ENCODE measurements at regions not wholly inside any gene's neighbourhood (a gene's known extent, or its start where the extent isn't known, plus 50 kb on each side); places are given as distances from the start of the nearest gene placed in this dataset.

- Mint-ChIP-seq H3K27ac (peak overlapping the region; percentile 0), H3K9me3 (no peaks in the 10 kb centered on the region), H3K36me3 (ENCODE audit: low read depth) (no peaks in the 10 kb centered on the region), H3K4me1 (peaks cover 38% of the 10 kb centered on the region), H3K4me3 (peak overlapping the region; percentile 21), H3K27me3 (no peaks in the 10 kb centered on the region)
- CTCF ChIA-PET, result no interaction called here
- no peak for DNase-seq
- POLR2A ChIA-PET, result no interaction called here
- TF ChIP-seq, protein P1, sequence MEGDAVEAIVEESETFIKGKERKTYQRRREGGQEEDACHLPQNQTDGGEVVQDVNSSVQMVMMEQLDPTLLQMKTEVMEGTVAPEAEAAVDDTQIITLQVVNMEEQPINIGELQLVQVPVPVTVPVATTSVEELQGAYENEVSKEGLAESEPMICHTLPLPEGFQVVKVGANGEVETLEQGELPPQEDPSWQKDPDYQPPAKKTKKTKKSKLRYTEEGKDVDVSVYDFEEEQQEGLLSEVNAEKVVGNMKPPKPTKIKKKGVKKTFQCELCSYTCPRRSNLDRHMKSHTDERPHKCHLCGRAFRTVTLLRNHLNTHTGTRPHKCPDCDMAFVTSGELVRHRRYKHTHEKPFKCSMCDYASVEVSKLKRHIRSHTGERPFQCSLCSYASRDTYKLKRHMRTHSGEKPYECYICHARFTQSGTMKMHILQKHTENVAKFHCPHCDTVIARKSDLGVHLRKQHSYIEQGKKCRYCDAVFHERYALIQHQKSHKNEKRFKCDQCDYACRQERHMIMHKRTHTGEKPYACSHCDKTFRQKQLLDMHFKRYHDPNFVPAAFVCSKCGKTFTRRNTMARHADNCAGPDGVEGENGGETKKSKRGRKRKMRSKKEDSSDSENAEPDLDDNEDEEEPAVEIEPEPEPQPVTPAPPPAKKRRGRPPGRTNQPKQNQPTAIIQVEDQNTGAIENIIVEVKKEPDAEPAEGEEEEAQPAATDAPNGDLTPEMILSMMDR (IDR thresholded peaks at IDR 0.05), result no peak
- intact Hi-C loops (cut with micrococcal nuclease), result no loop called here
- no peak for ATAC-seq (ENCODE audit: low read depth)
These were observed 418.4 kb downstream of the PDCD6IP start for GRCh38 chr3:34216711-34217335.

- intact Hi-C loops (cut with micrococcal nuclease), result no loop called here
- TF ChIP-seq, protein P1 (IDR thresholded peaks at IDR 0.05), result no peak
- no peaks in the 10 kb centered on the region for H3K27me3 Mint-ChIP-seq
- no peak overlapping the region for H3K4me3 Mint-ChIP-seq
- no peaks in the 10 kb centered on the region for H3K9me3 Mint-ChIP-seq
- CTCF ChIA-PET, result no interaction called here
- no peak overlapping the region for H3K27ac Mint-ChIP-seq
- no peaks in the 10 kb centered on the region for H3K36me3 Mint-ChIP-seq (ENCODE audit: low read depth)
- ATAC-seq (ENCODE audit: low read depth) (no peak), DNase-seq (no peak)
- POLR2A ChIA-PET, result no interaction called here
- peaks cover 29% of the 10 kb centered on the region for H3K4me1 Mint-ChIP-seq
These were observed 420.4 kb downstream of the PDCD6IP start for GRCh38 chr3:34218706-34219385.

GRCh38 chr3:34219556-34219955 is 421.1 kb downstream of the PDCD6IP start:
- DNase-seq (no peak), ATAC-seq (ENCODE audit: low read depth) (no peak)
- Mint-ChIP-seq H3K36me3 (ENCODE audit: low read depth) (peaks cover 3% of the 10 kb centered on the region), H3K27me3 (no peaks in the 10 kb centered on the region), H3K4me1 (peaks cover 32% of the 10 kb centered on the region), H3K4me3 (no peak overlapping the region), H3K9me3 (no peaks in the 10 kb centered on the region), H3K27ac (no peak overlapping the region)
- TF ChIP-seq, protein P1 (IDR thresholded peaks at IDR 0.05), result no peak
- intact Hi-C loops (cut with micrococcal nuclease), result no loop called here
- ChIA-PET CTCF (no interaction called here), POLR2A (no interaction called here)

- ChIA-PET CTCF (no interaction called here), POLR2A (no interaction called here)
- Mint-ChIP-seq H3K9me3 (no peaks in the 10 kb centered on the region), H3K4me1 (peaks cover 9% of the 10 kb centered on the region), H3K36me3 (ENCODE audit: low read depth) (peaks cover 3% of the 10 kb centered on the region), H3K4me3 (no peak overlapping the region), H3K27me3 (no peaks in the 10 kb centered on the region), H3K27ac (no peak overlapping the region)
- ATAC-seq (ENCODE audit: low read depth) (no peak), DNase-seq (no peak)
- intact Hi-C loops (cut with micrococcal nuclease), result no loop called here
- TF ChIP-seq, protein P1 (IDR thresholded peaks at IDR 0.05), result no peak
These were observed 427.5 kb downstream of the PDCD6IP start for GRCh38 chr3:34225821-34226366.

DNA sequence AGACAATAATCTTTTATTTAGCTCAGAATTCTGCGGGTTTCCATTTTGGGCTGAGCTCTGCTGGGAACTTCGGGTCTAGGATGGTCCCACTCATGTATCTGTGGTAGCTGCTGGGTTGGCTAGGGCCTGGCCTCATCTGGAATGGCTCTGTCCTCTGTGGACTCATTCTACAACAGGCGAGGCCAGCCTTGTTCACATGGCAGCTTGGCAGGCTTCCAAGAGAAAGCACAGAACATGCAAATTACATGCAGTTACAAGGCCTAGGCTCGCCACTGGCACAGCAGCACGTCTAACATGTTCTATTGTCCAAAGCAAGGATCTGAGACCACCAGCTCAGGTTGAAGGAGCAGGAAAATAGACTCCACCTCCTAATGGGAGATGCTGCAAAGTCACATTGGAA is 431.4 kb downstream of the PDCD6IP start:
- no peak for DNase-seq
- POLR2A ChIA-PET, result no interaction called here
- intact Hi-C loops (cut with micrococcal nuclease), result no loop called here

More for the DNA sequence above, 431.4 kb downstream of the PDCD6IP start:
- CTCF ChIA-PET, result no interaction called here
- no peak overlapping the region for H3K27ac Mint-ChIP-seq
- H3K36me3 Mint-ChIP-seq (ENCODE audit: low read depth), result no peaks in the 10 kb centered on the region
- no peaks in the 10 kb centered on the region for H3K27me3 Mint-ChIP-seq
- no peaks in the 10 kb centered on the region for H3K4me1 Mint-ChIP-seq
- H3K4me3 Mint-ChIP-seq, result no peak overlapping the region
- TF ChIP-seq, protein P1 (IDR thresholded peaks at IDR 0.05), result no peak
- no peak for ATAC-seq (ENCODE audit: low read depth)
- no peaks in the 10 kb centered on the region for H3K9me3 Mint-ChIP-seq

Data from activated B cell treated with CpG ODN at 0.5 μM for 24 hours (primary cell).